Epidermal melanocyte (primary cell): ENCODE measurements at regions not wholly inside any gene's neighbourhood (a gene's known extent, or its start where the extent isn't known, plus 50 kb on each side); places are given as distances from the start of the nearest gene placed in this dataset.

Experiments used
- DNase-seq: peaks from one replicate; pipeline ENCODE4 v3.0.0; 2011; ENCODE audit warnings: low spot score; ENCODE audit not compliant: insufficient read length

GRCh38 chr15:47588958-47589357 lies 128.3 kb upstream of the SEMA6D start:
- no peak for DNase-seq

- DNase-seq: no peak
Measured at GRCh38 chr15:47598996-47599395, 118.3 kb upstream of the SEMA6D start.

GRCh38 chr15:47599806-47600205 lies 117.5 kb upstream of the SEMA6D start:
- no peak for DNase-seq

- DNase-seq: no peak
Measured at GRCh38 chr15:47602121-47602520, 115.2 kb upstream of the SEMA6D start.

- DNase-seq: no peak
Measured at GRCh38 chr15:47603026-47603425, 114.3 kb upstream of the SEMA6D start.

- DNase-seq: no peak
Measured at GRCh38 chr15:47607695-47608094, 109.6 kb upstream of the SEMA6D start.

GRCh38 chr15:47609693-47610092 lies 107.6 kb upstream of the SEMA6D start:
- no peak for DNase-seq

- DNase-seq: no peak
Measured at GRCh38 chr15:47610736-47611135, 106.6 kb upstream of the SEMA6D start.

GRCh38 chr15:47614360-47615011 lies 102.8 kb upstream of the SEMA6D start:
- DNase-seq: no peak

GRCh38 chr15:47616876-47617275 lies 100.4 kb upstream of the SEMA6D start:
- DNase-seq: no peak

- peak; percentile 70 for DNase-seq
Measured at GRCh38 chr15:47618241-47618640, 99.1 kb upstream of the SEMA6D start.

GRCh38 chr15:47620960-47621681 lies 96.2 kb upstream of the SEMA6D start:
- no peak for DNase-seq

- DNase-seq: no peak
Measured at GRCh38 chr15:47622055-47622454, 95.2 kb upstream of the SEMA6D start.

GRCh38 chr15:47624503-47624902 lies 92.8 kb upstream of the SEMA6D start:
- DNase-seq: no peak

- DNase-seq: no peak
Measured at GRCh38 chr15:47639042-47639441, 78.3 kb upstream of the SEMA6D start.

GRCh38 chr15:47640079-47640478 lies 77.2 kb upstream of the SEMA6D start:
- DNase-seq: no peak

- no peak for DNase-seq
Measured at GRCh38 chr15:47640901-47641300, 76.4 kb upstream of the SEMA6D start.

- DNase-seq: no peak
Measured at GRCh38 chr15:47644722-47645121, 72.6 kb upstream of the SEMA6D start.

GRCh38 chr15:47650564-47650963 lies 66.7 kb upstream of the SEMA6D start:
- no peak for DNase-seq

- DNase-seq: no peak
Measured at GRCh38 chr15:47652328-47652727, 65.0 kb upstream of the SEMA6D start.

- no peak for DNase-seq
Measured at GRCh38 chr15:47652844-47653243, 64.5 kb upstream of the SEMA6D start.

- DNase-seq: no peak
Measured at GRCh38 chr15:47661661-47662180, 55.6 kb upstream of the SEMA6D start.

GRCh38 chr15:47663101-47663500 lies 54.2 kb upstream of the SEMA6D start:
- DNase-seq: no peak
